HepG2 (cell line): ENCODE measurements at regions not wholly inside any gene's neighbourhood (a gene's known extent, or its start where the extent isn't known, plus 50 kb on each side); places are given as distances from the start of the nearest gene placed in this dataset.

Experiments used
- AHDC1 ChIP-seq: sonication (generic); formaldehyde crosslinking; IDR thresholded peaks from 2 replicates; pipeline ENCODE4 v1.5.1; 2020; ENCODE audit warnings: mild to moderate bottlenecking, missing genetic modification reagents, borderline replicate concordance
- FOXC1 ChIP-seq: sonication (generic); formaldehyde crosslinking; IDR thresholded peaks from 2 replicates; pipeline ENCODE4 v1.8.0; 2022; ENCODE audit warnings: mild to moderate bottlenecking, missing genetic modification reagents, borderline replicate concordance
- GLI4 ChIP-seq: sonication (generic); formaldehyde crosslinking; IDR thresholded peaks from 2 replicates; pipeline ENCODE4 v1.5.1; 2020; ENCODE audit warnings: missing genetic modification reagents, mild to moderate bottlenecking, moderate library complexity, borderline replicate concordance
- HIC2 ChIP-seq: sonication (generic); formaldehyde crosslinking; IDR thresholded peaks from 2 replicates; pipeline ENCODE4 v1.9.0; 2022; ENCODE audit warnings: low read depth, missing genetic modification reagents
- HNF4A ChIP-seq: sonication (generic); formaldehyde crosslinking; IDR thresholded peaks from 2 replicates; pipeline ENCODE4 v1.4.0; 2020; ENCODE audit warnings: missing genetic modification reagents
- JARID2 ChIP-seq: sonication (generic); formaldehyde crosslinking; IDR thresholded peaks from 2 replicates; pipeline ENCODE4 v1.8.1; 2023; ENCODE audit warnings: missing genetic modification reagents, inconsistent platforms; ENCODE audit not compliant: insufficient replicate concordance
- KDM4B ChIP-seq: sonication (generic); formaldehyde crosslinking; IDR thresholded peaks from 2 replicates; pipeline ENCODE4 v1.4.0; 2020; ENCODE audit warnings: missing genetic modification reagents
- KLF16 ChIP-seq, 2 experiments: sonication (generic) in 1 of 2; formaldehyde crosslinking in 1 of 2; IDR thresholded peaks; 2 replicates each; pipeline versions ENCODE4 v1.6.1 to v1.8.0; 2016 to 2023; ENCODE audit warnings: missing genetic modification reagents in 2 of 2, missing compliant biosample characterization in 1 of 2
- MEF2D ChIP-seq: sonication (generic); formaldehyde crosslinking; IDR thresholded peaks from 2 replicates; pipeline ENCODE4 v1.5.1; 2020; ENCODE audit warnings: mild to moderate bottlenecking, missing genetic modification reagents
- MTA1 ChIP-seq: sonication (generic); formaldehyde crosslinking; IDR thresholded peaks from 2 replicates; pipeline ENCODE4 v1.4.0; 2020; ENCODE audit warnings: missing genetic modification reagents, mild to moderate bottlenecking, borderline replicate concordance
- POGK ChIP-seq: sonication (generic); formaldehyde crosslinking; conservative IDR thresholded peaks from 2 replicates; pipeline ENCODE4 v1.8.0; 2022; ENCODE audit warnings: mild to moderate bottlenecking, moderate library complexity, missing genetic modification reagents
- RBAK ChIP-seq: sonication (generic); formaldehyde crosslinking; IDR thresholded peaks from 2 replicates; pipeline ENCODE4 v1.5.1; 2020; ENCODE audit warnings: mild to moderate bottlenecking, missing genetic modification reagents
- SIX4 ChIP-seq: sonication (generic); formaldehyde crosslinking; IDR thresholded peaks from 2 replicates; pipeline ENCODE4 v1.4.0; 2020; ENCODE audit warnings: missing genetic modification reagents
- SOX5 ChIP-seq: IDR thresholded peaks from 2 replicates; pipeline ENCODE4 v1.6.1; 2016; ENCODE audit warnings: borderline replicate concordance
- TAF1 ChIP-seq: sonication (generic); formaldehyde crosslinking; IDR thresholded peaks from 2 replicates; pipeline ENCODE4 v1.4.0; 2020; ENCODE audit warnings: missing genetic modification reagents
- ZBTB46 ChIP-seq: sonication (generic); formaldehyde crosslinking; IDR thresholded peaks from 2 replicates; pipeline ENCODE4 v1.4.0; 2020; ENCODE audit warnings: mild to moderate bottlenecking, missing genetic modification reagents, borderline replicate concordance
- ZBTB8A ChIP-seq: sonication (generic); formaldehyde crosslinking; IDR thresholded peaks from 2 replicates; pipeline ENCODE4 v1.4.0; 2020; ENCODE audit warnings: mild to moderate bottlenecking, low read depth, missing genetic modification reagents, borderline replicate concordance
- ZFP62 ChIP-seq: sonication (generic); formaldehyde crosslinking; IDR thresholded peaks from 2 replicates; pipeline ENCODE4 v1.4.0; 2020; ENCODE audit warnings: missing genetic modification reagents
- ZNF703 ChIP-seq: sonication (generic); formaldehyde crosslinking; IDR thresholded peaks from 2 replicates; pipeline ENCODE4 v1.5.1; 2020; ENCODE audit warnings: missing genetic modification reagents, mild to moderate bottlenecking, moderate library complexity, borderline replicate concordance

GRCh38 chr14:28157289-28157869 lies 609.2 kb upstream of the FOXG1 start (continued):
- TF ChIP-seq ZBTB8A (CRISPR knock-in tag), result no peak
- TF ChIP-seq KLF16 (CRISPR knock-in tag; IDR thresholded peaks at IDR 0.05), result no peak
- TF ChIP-seq KDM4B (CRISPR knock-in tag), result no peak
- no peak for TF ChIP-seq SOX5 (CRISPR knock-in tag)
- TF ChIP-seq RBAK, result no peak
- TF ChIP-seq HIC2, result no peak
- TF ChIP-seq FOXC1 (CRISPR knock-in tag), result peak; percentile 74; the same call in 1 of the 2 replicates
- no peak for TF ChIP-seq JARID2 (CRISPR knock-in tag)
- TF ChIP-seq ZBTB46, result no peak
- no peak for TF ChIP-seq MEF2D (CRISPR knock-in tag)
- TF ChIP-seq POGK (CRISPR knock-in tag), result no peak
- TF ChIP-seq GLI4, result no peak
- TF ChIP-seq ZFP62, result no peak
- TF ChIP-seq TAF1 (CRISPR knock-in tag), result no peak
- no peak for TF ChIP-seq SIX4 (CRISPR knock-in tag)
- peak; percentile 68; the same call in 1 of the 2 replicates for TF ChIP-seq MTA1 (CRISPR knock-in tag)
- 0 out of 2 replicates have a peak, but pooled peaks have one; percentile 17 for TF ChIP-seq AHDC1 (CRISPR knock-in tag)
- TF ChIP-seq ZNF703 (CRISPR knock-in tag), result no peak
- TF ChIP-seq HNF4A (CRISPR knock-in tag), result 0 out of 2 replicates have a peak, but pooled peaks have one; percentile 16
